PC-3 (cell line): ENCODE measurements at regions not wholly inside any gene's neighbourhood (a gene's known extent, or its start where the extent isn't known, plus 50 kb on each side); places are given as distances from the start of the nearest gene placed in this dataset.

ENCODE experiments used
- ATAC-seq: fragments of 200-7000 bp; cut with Tn5 transposase; 2 replicates; pipeline ENCODE4 v1.9.1; 2020; ENCODE audit warnings: mild to moderate bottlenecking, moderate library complexity
- BruUV-seq: library from RNA; stranded (reverse); fragments of 400-500 nt; replicated peaks from 2 replicates; lab custom pipeline; 2021; lab: Mats Ljungman, UMichigan
- CTCF ChIA-PET: fragments of 300-600 bp; sonication (Branson Sonifier 250); formaldehyde crosslinking; loops from one replicate; lab custom pipeline; 2022; ENCODE audit warnings: antibody characterized with exemption; lab: Charles Lee
- POLR2A ChIA-PET: fragments of 300-600 bp; sonication (Branson Sonifier 250); formaldehyde crosslinking; loops from one replicate; lab custom pipeline; 2022; ENCODE audit warnings: antibody characterized with exemption; ENCODE audit not compliant: unreplicated experiment; lab: Charles Lee
- DNase-seq: peaks from one replicate; pipeline ENCODE4 v3.0.0-alpha.2; 2015
- H2AFZ ChIP-seq: fragments of 300-600 bp; sonication (generic); 2 replicates; pipeline ENCODE4 v1.6.0; 2016; ENCODE audit warnings: antibody characterized with exemption, low read length
- H3F3A ChIP-seq: fragments of 300-600 bp; sonication (generic); one replicate; pipeline ENCODE4 v1.6.0; 2017; ENCODE audit warnings: antibody characterized with exemption, low read length, control low read depth, mild to moderate bottlenecking; ENCODE audit not compliant: unreplicated experiment
- H3K27ac ChIP-seq: fragments of 300-600 bp; sonication (generic); 2 replicates; pipeline ENCODE4 v1.5.1; 2016; ENCODE audit warnings: mild to moderate bottlenecking, low read length
- H3K27me3 ChIP-seq: fragments of 300-600 bp; sonication (generic); 2 replicates; pipeline ENCODE4 v1.6.1; 2016; ENCODE audit warnings: low read length, mixed read lengths
- H3K36me3 ChIP-seq: fragments of 300-600 bp; sonication (generic); 2 replicates; pipeline ENCODE4 v1.6.1; 2016; ENCODE audit warnings: low read depth, mixed run types, low read length, mixed read lengths
- H3K4me1 ChIP-seq: fragments of 300-600 bp; sonication (generic); 2 replicates; pipeline ENCODE4 v1.5.1; 2016; ENCODE audit warnings: low read length; ENCODE audit not compliant: insufficient read depth
- H3K4me2 ChIP-seq: fragments of 300-600 bp; sonication (generic); 2 replicates; pipeline ENCODE4 v1.6.0; 2016; ENCODE audit warnings: low read length
- H3K4me3 ChIP-seq: fragments of 300-600 bp; sonication (generic); 2 replicates; pipeline ENCODE4 v1.5.1; 2016; ENCODE audit warnings: mild to moderate bottlenecking, low read length, mixed read lengths
- H3K79me2 ChIP-seq: fragments of 300-600 bp; sonication (generic); 2 replicates; pipeline ENCODE4 v1.6.1; 2017; ENCODE audit warnings: low read length, mixed read lengths
- H3K9ac ChIP-seq: fragments of 300-600 bp; sonication (generic); 2 replicates; pipeline ENCODE4 v1.6.0; 2016; ENCODE audit warnings: mild to moderate bottlenecking, low read length
- H3K9me2 ChIP-seq: fragments of 300-600 bp; sonication (generic); replicated peaks from 2 replicates; pipeline ENCODE4 v1.6.1; 2016; ENCODE audit warnings: mixed run types, low read length, mixed read lengths
- H3K9me3 ChIP-seq: fragments of 300-600 bp; sonication (generic); 2 replicates; pipeline ENCODE4 v1.6.1; 2016; ENCODE audit warnings: low read length, mixed read lengths
- H4K20me1 ChIP-seq: fragments of 300-600 bp; sonication (generic); 2 replicates; pipeline ENCODE4 v1.6.1; 2016; ENCODE audit warnings: low read length, mixed read lengths
- CTCF ChIP-seq: fragments of 300-600 bp; sonication (generic); conservative IDR thresholded peaks from 2 replicates; pipeline ENCODE4 v1.5.1; 2017; ENCODE audit warnings: antibody characterized with exemption, low read depth, mild to moderate bottlenecking, low read length
- EZH2 ChIP-seq: fragments of 300-600 bp; sonication (generic); IDR thresholded peaks from one replicate; pipeline ENCODE4 v1.6.1; 2017; ENCODE audit warnings: antibody characterized with exemption, mild to moderate bottlenecking, low read length; ENCODE audit not compliant: unreplicated experiment
- EZH2phosphoT487 ChIP-seq: fragments of 300-600 bp; sonication (generic); IDR thresholded peaks from 2 replicates; pipeline ENCODE4 v1.6.1; 2018; ENCODE audit warnings: mild to moderate bottlenecking, antibody characterized with exemption, low read length, borderline replicate concordance
- intact Hi-C: fragments of 100-400 bp; cut with micrococcal nuclease; formaldehyde crosslinking; loops from 2 replicates; pipeline ENCODE4 v1.9.0; 2023

- POLR2A ChIA-PET: no interaction called here
- H3K27me3 ChIP-seq: no peaks in the 10 kb centered on the region
- intact Hi-C loops: no loop called here
These were observed 108.5 kb downstream of the ZNF674 start for GRCh38 chrX:46436744-46437143.

GRCh38 chrX:46433892-46434291 lies 111.3 kb downstream of the ZNF674 start:
- BruUV-seq: no TSS peak
- ATAC-seq: no peak
- no peak overlapping the region for H3K9ac ChIP-seq

More at GRCh38 chrX:46436744-46437143, 108.5 kb downstream of the ZNF674 start:
- no TSS peak for BruUV-seq
- Histone ChIP-seq H3K4me3 (no peak overlapping the region), H3K27ac (no peak overlapping the region), H3K9me3 (no peaks in the 10 kb centered on the region), H3F3A (no peaks in the 10 kb centered on the region), H3K9me2 (no peaks in the 10 kb centered on the region), H3K79me2 (no peaks in the 10 kb centered on the region), H2AFZ (no peak overlapping the region), H3K4me1 (no peaks in the 10 kb centered on the region), H3K9ac (no peak overlapping the region), H4K20me1 (no peaks in the 10 kb centered on the region), H3K4me2 (no peak overlapping the region), H3K36me3 (no peaks in the 10 kb centered on the region)
- TF ChIP-seq EZH2 (no peak), CTCF (no peak), EZH2phosphoT487 (no peak)
- CTCF ChIA-PET: no interaction called here
- DNase-seq: no peak
- no peak for ATAC-seq

More at GRCh38 chrX:46433892-46434291, 111.3 kb downstream of the ZNF674 start:
- Histone ChIP-seq H3K79me2 (no peaks in the 10 kb centered on the region), H2AFZ (no peak overlapping the region), H3K4me2 (no peak overlapping the region), H3K36me3 (no peaks in the 10 kb centered on the region), H3K4me1 (no peaks in the 10 kb centered on the region), H3K9me2 (no peaks in the 10 kb centered on the region), H3K27me3 (no peaks in the 10 kb centered on the region), H3K27ac (no peak overlapping the region), H3F3A (no peaks in the 10 kb centered on the region), H3K4me3 (no peak overlapping the region), H3K9me3 (no peaks in the 10 kb centered on the region), H4K20me1 (no peaks in the 10 kb centered on the region)
- no peak for DNase-seq
- ChIA-PET CTCF (no interaction called here), POLR2A (no interaction called here)
- TF ChIP-seq CTCF (no peak), EZH2 (no peak), EZH2phosphoT487 (no peak)
- intact Hi-C loops: no loop called here
